H1 (cell line): ENCODE measurements at regions not wholly inside any gene's neighbourhood (a gene's known extent, or its start where the extent isn't known, plus 50 kb on each side); places are given as distances from the start of the nearest gene placed in this dataset.

Experiments used
- CTCF ChIA-PET: fragments of 300-600 bp; sonication (Branson Sonifier 250); formaldehyde crosslinking; loops from one replicate; lab custom pipeline; 2021; ENCODE audit not compliant: partially characterized antibody; lab: Charles Lee
- POLR2A ChIA-PET: fragments of 300-600 bp; sonication (Branson Sonifier 250); formaldehyde crosslinking; loops from one replicate; lab custom pipeline; 2021; ENCODE audit warnings: inconsistent platforms; ENCODE audit not compliant: partially characterized antibody; lab: Charles Lee
- DNase-seq, 2 experiments: peaks; one replicate each; pipeline versions ENCODE4 v3.0.0 to v3.0.0-alpha.2; 2010 to 2022; ENCODE audit warnings: low spot score in 2 of 2, low read depth in 1 of 2, mixed read lengths in 1 of 2
- FAIRE-seq: peaks from 2 replicates; lab custom pipeline; 2011; peaks lifted over from hg19 to GRCh38; lab: Jason Lieb, UNC
- H2AFZ ChIP-seq: 2 replicates; pipeline ENCODE4 v1.8.1; 2012; ENCODE audit warnings: low read length, inconsistent platforms
- H2AK5ac ChIP-seq: 2 replicates; pipeline ENCODE4 v1.6.1; 2013; ENCODE audit warnings: low read depth, low read length
- H2BK120ac ChIP-seq: replicated peaks from 2 replicates; pipeline ENCODE3; 2013; ENCODE audit warnings: low read depth, low read length, inconsistent platforms
- H2BK12ac ChIP-seq: 2 replicates; pipeline ENCODE4 v1.6.1; 2013; ENCODE audit warnings: low read depth, low read length
- H2BK15ac ChIP-seq: 2 replicates; pipeline ENCODE4 v1.6.1; 2013; ENCODE audit warnings: low read length
- H2BK20ac ChIP-seq: 2 replicates; pipeline ENCODE4 v1.6.1; 2013; ENCODE audit warnings: low read length
- H2BK5ac ChIP-seq: 2 replicates; pipeline ENCODE4 v1.6.1; 2013; ENCODE audit warnings: low read depth, low read length
- H3K14ac ChIP-seq: 2 replicates; pipeline ENCODE4 v1.6.1; 2013; ENCODE audit warnings: inconsistent platforms; ENCODE audit not compliant: insufficient read length
- H3K18ac ChIP-seq: 2 replicates; pipeline ENCODE4 v1.6.1; 2013; ENCODE audit warnings: low read length; ENCODE audit errors: extremely low read depth
- H3K23ac ChIP-seq: 2 replicates; pipeline ENCODE4 v1.6.1; 2013; ENCODE audit warnings: inconsistent platforms; ENCODE audit not compliant: insufficient read length
- H3K23me2 ChIP-seq: 2 replicates; pipeline ENCODE4 v1.6.1; 2013; ENCODE audit warnings: low read depth, low read length
- H3K27ac ChIP-seq: 2 replicates; pipeline ENCODE4 v1.6.1; 2011; ENCODE audit warnings: low read depth, low read length, inconsistent platforms
- H3K27me3 ChIP-seq, 4 experiments: replicated peaks in 1 of 4; 1 replicate in 1 of 4; 2 replicates in 3 of 4; pipeline versions ENCODE4 v1.6.1 to v1.8.1; 2011 to 2013; ENCODE audit warnings: low read length in 3 of 4, mild to moderate bottlenecking in 3 of 4, inconsistent platforms in 2 of 4, mixed read lengths in 2 of 4, moderate library complexity in 1 of 4; ENCODE audit not compliant: control insufficient read depth in 3 of 4, insufficient read depth in 3 of 4; ENCODE audit errors: extremely low read depth in 1 of 4
- H3K36me3 ChIP-seq, 4 experiments: 2 replicates each; pipeline versions ENCODE4 v1.6.1 to v1.8.1; 2011 to 2013; ENCODE audit warnings: mild to moderate bottlenecking in 4 of 4, low read length in 3 of 4, moderate library complexity in 2 of 4, control low read depth in 1 of 4, inconsistent platforms in 1 of 4; ENCODE audit not compliant: insufficient read depth in 4 of 4, control insufficient read depth in 2 of 4
- H3K4ac ChIP-seq: replicated peaks from 2 replicates; pipeline ENCODE3; 2013; ENCODE audit warnings: low read length, low read depth, mixed read lengths, inconsistent platforms; ENCODE audit not compliant: insufficient read length
- H3K4me1 ChIP-seq, 4 experiments: replicated peaks in 1 of 4; 1 replicate in 1 of 4; 2 replicates in 3 of 4; pipeline versions ENCODE4 v1.6.1 to v1.8.1; 2011 to 2013; ENCODE audit warnings: low read length in 3 of 4, inconsistent platforms in 2 of 4, mixed read lengths in 1 of 4; ENCODE audit not compliant: insufficient read depth in 4 of 4, control insufficient read depth in 3 of 4
- H3K4me2 ChIP-seq, 2 experiments: 2 replicates each; pipeline versions ENCODE4 v1.6.1 to v1.8.1; 2011 to 2013; ENCODE audit warnings: low read depth in 2 of 2, low read length in 2 of 2, control low read depth in 1 of 2, inconsistent platforms in 1 of 2, mild to moderate bottlenecking in 1 of 2; ENCODE audit not compliant: insufficient read depth in 1 of 2
- H3K4me3 ChIP-seq, 4 experiments: fragments of 200-600, 300-600 bp in 1 of 4; sonication (generic), shearing (Covaris generic), sonication (Bioruptor Twin) in 1 of 4; 2 replicates each; pipeline versions ENCODE4 v1.5.1 to v1.8.1; 2011 to 2016; ENCODE audit warnings: low read length in 4 of 4, low read depth in 3 of 4, control low read depth in 2 of 4, inconsistent platforms in 2 of 4, mild to moderate bottlenecking in 2 of 4, mixed read lengths in 1 of 4, moderate library complexity in 1 of 4; ENCODE audit not compliant: insufficient read depth in 2 of 4; ENCODE audit errors: extremely low read depth in 1 of 4
- H3K56ac ChIP-seq: replicated peaks from 2 replicates; pipeline ENCODE3; 2013; ENCODE audit warnings: low read depth, mild to moderate bottlenecking, mixed read lengths, low read length, inconsistent platforms; ENCODE audit not compliant: insufficient read length
- H3K79me1 ChIP-seq: 2 replicates; pipeline ENCODE4 v1.6.1; 2013; ENCODE audit warnings: low read depth, low read length, control low read depth
- H3K79me2 ChIP-seq, 2 experiments: 2 replicates each; pipeline versions ENCODE4 v1.6.1 to v1.8.1; 2012 to 2013; ENCODE audit warnings: low read length in 2 of 2, mild to moderate bottlenecking in 2 of 2, inconsistent platforms in 1 of 2; ENCODE audit not compliant: insufficient read depth in 2 of 2, control insufficient read depth in 1 of 2
- H3K9ac ChIP-seq, 4 experiments: replicated peaks in 1 of 4; 1 replicate in 1 of 4; 2 replicates in 3 of 4; pipeline versions ENCODE4 v1.6.1 to v1.8.1; 2011 to 2013; ENCODE audit warnings: low read depth in 3 of 4, low read length in 3 of 4, control low read depth in 2 of 4, mild to moderate bottlenecking in 2 of 4, moderate library complexity in 2 of 4, inconsistent platforms in 1 of 4; ENCODE audit errors: extremely low read depth in 1 of 4
- H3K9me3 ChIP-seq, 2 experiments: 2 replicates each; pipeline versions ENCODE4 v1.6.1 to v1.8.1; 2012 to 2013; ENCODE audit warnings: mild to moderate bottlenecking in 2 of 2, moderate library complexity in 2 of 2, control low read depth in 1 of 2, inconsistent platforms in 1 of 2, low read depth in 1 of 2, low read length in 1 of 2, mixed read lengths in 1 of 2; ENCODE audit not compliant: insufficient read depth in 2 of 2
- H4K20me1 ChIP-seq, 2 experiments: replicated peaks in 1 of 2; 2 replicates each; pipeline versions ENCODE3 to v1.8.1; 2011 to 2013; ENCODE audit warnings: inconsistent platforms in 2 of 2, low read length in 2 of 2, mild to moderate bottlenecking in 1 of 2; ENCODE audit not compliant: insufficient read depth in 2 of 2, control insufficient read depth in 1 of 2
- H4K5ac ChIP-seq: 2 replicates; pipeline ENCODE4 v1.6.1; 2013; ENCODE audit warnings: low read length, low read depth, mixed read lengths, inconsistent platforms; ENCODE audit not compliant: insufficient read length
- H4K8ac ChIP-seq: 2 replicates; pipeline ENCODE4 v1.8.0; 2013; ENCODE audit warnings: mild to moderate bottlenecking, moderate library complexity, low read length, inconsistent platforms; ENCODE audit not compliant: insufficient read depth; ENCODE audit errors: extremely low read depth
- H4K91ac ChIP-seq: replicated peaks from 2 replicates; pipeline ENCODE3; 2013; ENCODE audit warnings: low read length, mixed read lengths, inconsistent platforms; ENCODE audit not compliant: insufficient read length
- HDAC2 ChIP-seq, 2 experiments: fragments of 300-600 bp in 1 of 2; sonication (generic) in 1 of 2; IDR thresholded peaks; 2 replicates each; pipeline ENCODE4 v1.6.1; 2011 to 2012; ENCODE audit warnings: low read depth in 2 of 2, low read length in 2 of 2, mild to moderate bottlenecking in 2 of 2, moderate library complexity in 2 of 2, borderline replicate concordance in 1 of 2, inconsistent platforms in 1 of 2
- NANOG ChIP-seq: IDR thresholded peaks from 2 replicates; pipeline ENCODE4 v1.6.1; 2011; ENCODE audit warnings: low read length, low read depth, mild to moderate bottlenecking, inconsistent platforms; ENCODE audit not compliant: insufficient read depth, poor library complexity, severe bottlenecking
- WGBS, 2 experiments: shearing (Covaris generic) in 1 of 2; methylation state at CpG; one replicate each; pipeline versions ENCODE4 v1.1.6 to v1.1.7; 2013 to 2015; ENCODE audit warnings: low lambda C conversion rate in 2 of 2, mixed read lengths in 2 of 2, inconsistent platforms in 1 of 2, low coverage in 1 of 2, missing lambda C conversion rate in 1 of 2; ENCODE audit not compliant: insufficient replicate concordance in 2 of 2, insufficient coverage in 1 of 2, insufficient read length in 1 of 2; ENCODE audit errors: extremely low coverage in 1 of 2, missing lambda C conversion rate in 1 of 2; 5-methylcytosine and 5-hydroxymethylcytosine counted together

- CTCF ChIA-PET, result interaction anchor here (0.8 to 0.9 kb wide), 2 partner anchors 75 to 83 kb away, joined by 3 to 4 read pairs; no protein-coding TSS in a partner anchor
- H3K9me3 ChIP-seq, result no peaks in the 10 kb centered on the region
- H3K79me2 ChIP-seq, result no peaks in the 10 kb centered on the region
- no peaks in the 10 kb centered on the region for H3K23me2 ChIP-seq
- H3K4ac ChIP-seq, result no peak overlapping the region
- H3K23ac ChIP-seq, result no peak overlapping the region
- H2AK5ac ChIP-seq, result no peak overlapping the region
- peaks cover 3 to 9% (median 7%) of the 10 kb centered on the region in 4 experiments for H3K4me1 ChIP-seq
- peak in 1 of 2 experiments; percentile 45 for DNase-seq
- H3K79me1 ChIP-seq, result no peaks in the 10 kb centered on the region
- H3K18ac ChIP-seq, result peak overlapping the region; percentile 60
- no peak overlapping the region for H3K14ac ChIP-seq
- H2BK15ac ChIP-seq, result no peak overlapping the region; the same call in 1 of the 2 replicates
- H2BK12ac ChIP-seq, result no peak overlapping the region
- no peak overlapping the region for H4K5ac ChIP-seq
- H4K20me1 ChIP-seq, result no peaks in the 10 kb centered on the region
- no peak overlapping the region for H2BK120ac ChIP-seq
- WGBS, 2 experiments, result 7% methylated on average over 1 of the region's 1 CpG; no CpG with 5 or more reads in 1 of the 2 experiments
- H3K27me3 ChIP-seq, result peaks cover 0 to 13% (median 3%) of the 10 kb centered on the region in 4 experiments; a peak in 4 of 7 replicates
- no peak overlapping the region for H3K56ac ChIP-seq
- H2AFZ ChIP-seq, result no peak overlapping the region
- no peak overlapping the region for H4K91ac ChIP-seq
- no peak overlapping the region for H2BK20ac ChIP-seq
- no peaks in the 10 kb centered on the region for H3K36me3 ChIP-seq
- H3K27ac ChIP-seq, result no peak overlapping the region
- peak; percentile 77 for FAIRE-seq
- POLR2A ChIA-PET, result interaction anchor here (0.8 to 1.0 kb wide), 3 partner anchors 34 to 72 kb away, joined by 3 to 6 read pairs (median 5); no protein-coding TSS in a partner anchor
- no peak overlapping the region for H4K8ac ChIP-seq
- 0 out of 2 replicates have a peak overlapping the region, but pooled peaks have one; percentile 52 for H2BK5ac ChIP-seq
- H3K4me2 ChIP-seq, result peak overlapping the region in 1 of 2 experiments; percentile 37; a peak in 1 of 4 replicates
- H3K4me3 ChIP-seq, result peak overlapping the region in 1 of 4 experiments; percentile 6; a peak in 1 of 8 replicates
- no peak overlapping the region for H3K9ac ChIP-seq
- no peak for TF ChIP-seq NANOG
- TF ChIP-seq HDAC2 (IDR thresholded peaks at IDR 0.05; ENCODE audit: borderline replicate concordance in 1 of 2, low read depth in 2 of 2, low read length in 2 of 2), result no peak
Measured at GRCh38 chr2:121002597-121002996, 266.9 kb downstream of the GLI2 start.
